HG02885 (cell line): ENCODE measurements at regions not wholly inside any gene's neighbourhood (a gene's known extent, or its start where the extent isn't known, plus 50 kb on each side); places are given as distances from the start of the nearest gene placed in this dataset.

Source experiments
- ATAC-seq: cut with Tn5 transposase; IDR thresholded peaks from one replicate; pipeline ENCODE4 v1.9.1; 2021; ENCODE audit warnings: mild to moderate bottlenecking; ENCODE audit not compliant: unreplicated experiment, poor library complexity

DNA sequence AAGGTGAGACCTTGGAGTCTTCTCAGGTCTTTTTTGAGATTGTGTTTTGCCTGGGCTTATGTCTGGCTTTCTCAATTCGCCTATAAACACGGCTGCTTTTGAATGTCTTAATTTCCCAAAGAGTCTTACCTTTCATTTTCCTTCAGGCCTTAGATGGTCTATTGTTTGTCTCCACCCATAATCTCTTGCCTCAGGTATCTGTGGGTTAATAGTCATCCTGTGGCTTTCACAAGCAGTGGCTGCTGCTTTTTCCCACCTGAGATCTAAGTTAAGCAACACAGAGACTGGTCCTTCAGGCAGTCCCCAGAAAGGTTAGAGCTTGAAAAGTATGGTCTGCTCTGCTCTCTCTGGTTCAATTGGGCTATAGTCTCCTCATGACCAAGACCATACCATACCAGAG is 275.3 kb downstream of the INSIG2 start:
- no peak for ATAC-seq

- ATAC-seq: no peak
Measured at GRCh38 chr2:118356051-118356450, 267.8 kb downstream of the INSIG2 start.

GRCh38 chr2:118351796-118352195 is 263.5 kb downstream of the INSIG2 start:
- ATAC-seq: no peak

DNA sequence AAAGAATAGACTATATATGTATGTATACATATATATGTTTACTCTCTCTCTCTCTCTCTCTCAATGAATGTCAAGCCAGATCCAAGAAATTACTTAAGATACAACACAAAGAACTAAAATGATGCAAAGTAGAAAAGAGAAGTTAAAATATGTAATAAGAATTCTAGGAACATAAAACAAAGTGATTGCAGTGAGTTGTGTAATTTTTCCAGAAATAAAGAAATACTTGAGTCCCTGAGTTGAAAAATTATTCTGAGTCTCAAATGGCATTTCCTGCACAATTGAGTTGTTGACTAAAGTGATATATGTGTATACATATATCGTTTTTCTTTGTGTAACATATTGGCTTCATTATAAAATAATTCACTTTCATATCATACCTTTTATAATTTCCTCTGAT is 262.4 kb downstream of the INSIG2 start:
- ATAC-seq: no peak

- ATAC-seq: no peak
Measured at GRCh38 chr2:118349365-118349764, 261.1 kb downstream of the INSIG2 start.

DNA sequence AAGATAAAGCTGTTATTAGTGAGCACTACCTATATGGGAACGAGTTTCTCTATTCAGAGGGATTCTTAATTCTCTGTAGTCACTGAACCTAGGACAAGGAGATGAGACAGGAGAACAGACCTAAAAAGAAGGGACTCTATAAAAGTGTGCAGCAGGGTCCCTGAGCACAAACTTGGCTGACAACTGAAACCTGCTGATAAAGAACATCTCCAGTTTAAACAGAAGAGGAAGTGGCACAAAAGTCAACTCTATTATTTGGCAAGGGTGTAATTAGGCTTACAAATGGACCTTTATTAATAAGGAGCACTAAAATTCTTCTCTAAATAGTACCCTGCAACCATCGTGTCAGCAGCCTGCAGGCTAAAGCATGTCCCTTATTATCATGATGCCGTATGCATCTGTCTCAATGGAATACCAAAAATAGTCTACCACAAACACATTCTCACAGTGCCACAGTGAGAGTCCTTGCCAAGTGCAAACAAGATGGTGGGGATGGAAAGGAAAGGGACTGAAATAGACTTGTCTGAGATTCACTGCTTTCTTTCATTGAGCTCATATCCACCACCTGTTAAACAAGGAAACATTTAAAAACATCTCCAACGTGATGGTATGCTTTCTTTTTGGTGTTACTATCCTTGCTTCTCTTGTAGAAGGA is 260.2 kb downstream of the INSIG2 start:
- no peak for ATAC-seq

DNA sequence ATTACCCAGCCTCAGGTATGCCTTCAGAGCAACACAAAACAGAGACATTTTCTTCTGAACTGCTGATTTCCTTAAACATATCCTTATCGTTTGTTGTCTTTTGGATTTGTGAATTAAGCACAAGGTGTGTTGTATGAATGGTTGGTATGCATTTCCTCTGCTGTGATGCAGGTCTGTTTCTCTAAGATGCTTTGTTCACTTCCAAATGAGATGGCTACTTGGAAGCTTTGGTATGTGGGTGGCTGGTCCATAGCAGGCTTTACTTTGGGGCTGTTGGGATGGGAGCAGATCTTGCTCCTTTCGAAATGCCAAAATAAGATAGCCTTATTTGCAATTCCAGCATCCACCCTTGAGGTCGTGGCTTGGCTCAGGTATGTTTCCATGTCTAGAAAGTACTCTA is 257.2 kb downstream of the INSIG2 start:
- no peak for ATAC-seq

GRCh38 chr2:118340103-118340502 is 251.8 kb downstream of the INSIG2 start:
- ATAC-seq: no peak

GRCh38 chr2:118339386-118339785 is 251.1 kb downstream of the INSIG2 start:
- ATAC-seq: no peak

DNA sequence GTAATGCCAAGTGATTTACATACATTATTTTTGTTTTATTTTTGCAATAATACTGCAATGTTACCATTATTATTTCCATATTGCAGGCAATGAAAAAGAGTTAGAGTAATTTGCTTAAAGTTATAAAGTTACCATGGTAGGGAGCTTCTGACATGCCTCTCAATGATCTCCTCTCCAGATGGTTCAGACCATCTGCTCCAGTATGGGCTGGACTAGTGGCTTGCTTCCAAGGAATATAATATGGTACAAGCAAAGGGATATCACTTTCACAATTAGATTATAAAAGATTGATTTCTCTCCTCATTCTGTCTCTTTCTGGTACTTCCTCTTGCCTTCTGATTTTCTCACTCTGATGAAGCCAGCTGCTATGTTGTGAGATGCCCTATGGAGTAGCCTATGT is 245.4 kb downstream of the INSIG2 start:
- no peak for ATAC-seq

- no peak for ATAC-seq
Measured at GRCh38 chr2:118325321-118325955, 237.2 kb downstream of the INSIG2 start.

- no peak for ATAC-seq
Measured at GRCh38 chr2:118322406-118322805, 234.1 kb downstream of the INSIG2 start.

GRCh38 chr2:118321432-118322105 is 233.3 kb downstream of the INSIG2 start:
- no peak for ATAC-seq

GRCh38 chr2:118320658-118321057 is 232.4 kb downstream of the INSIG2 start:
- ATAC-seq: no peak

DNA sequence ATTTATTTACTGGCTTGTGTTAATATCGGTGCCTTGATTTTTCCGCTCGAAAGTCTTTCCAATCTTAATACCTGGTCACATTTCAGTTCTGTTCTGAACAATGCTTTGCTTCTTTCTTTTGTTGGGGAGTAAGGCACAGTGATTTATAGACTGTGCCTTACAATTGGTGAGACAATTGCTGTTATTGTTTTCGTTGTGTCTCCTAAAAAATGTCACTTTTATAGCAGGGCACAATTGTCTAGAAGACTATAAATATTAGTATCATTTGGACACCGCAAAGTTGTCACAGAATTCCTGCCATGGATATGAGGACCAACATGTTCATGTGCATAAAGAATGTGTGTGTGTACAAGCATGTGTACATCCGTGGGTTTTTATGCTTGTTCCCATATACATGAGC is 231.9 kb downstream of the INSIG2 start:
- ATAC-seq: no peak

DNA sequence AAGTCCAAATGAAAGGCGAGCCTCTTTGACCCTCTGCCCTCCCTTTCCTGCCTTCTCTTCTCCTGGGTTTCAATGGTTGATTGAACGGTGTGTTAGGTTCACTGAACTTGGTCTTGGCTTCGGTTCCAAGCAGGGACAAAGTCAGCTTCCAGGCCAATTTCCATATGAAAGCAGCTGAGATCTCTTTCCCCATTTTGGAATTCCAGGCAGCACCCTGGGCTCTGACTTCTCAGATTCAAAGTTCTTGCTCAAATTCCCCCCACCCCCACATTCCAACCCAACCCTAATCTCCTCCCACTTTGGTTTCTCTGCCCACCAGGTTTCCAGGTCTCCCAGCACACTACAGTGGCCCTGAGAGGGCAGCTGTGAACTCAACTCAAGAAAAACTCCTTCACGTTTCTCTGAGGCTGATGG is 231.0 kb downstream of the INSIG2 start:
- ATAC-seq: no peak

DNA sequence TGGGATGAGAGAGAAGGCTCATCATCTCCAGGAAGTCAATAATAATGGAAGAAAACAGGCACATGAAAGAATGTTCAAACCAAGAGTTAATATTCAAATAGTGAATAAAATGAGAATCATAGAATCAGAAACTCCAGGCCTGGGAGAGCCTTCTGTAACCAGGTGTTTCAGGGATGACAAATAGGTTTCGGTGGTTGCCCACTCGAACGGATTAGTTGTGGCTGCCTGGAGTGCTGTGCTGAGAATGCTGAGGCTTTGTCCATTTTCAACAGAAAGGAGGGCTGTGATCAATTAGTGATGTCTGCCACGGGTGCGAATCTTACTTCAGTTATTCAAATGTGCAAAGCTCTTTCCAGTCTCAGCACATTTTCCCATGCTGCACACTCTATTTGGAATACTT is 227.3 kb downstream of the INSIG2 start:
- no peak for ATAC-seq

DNA sequence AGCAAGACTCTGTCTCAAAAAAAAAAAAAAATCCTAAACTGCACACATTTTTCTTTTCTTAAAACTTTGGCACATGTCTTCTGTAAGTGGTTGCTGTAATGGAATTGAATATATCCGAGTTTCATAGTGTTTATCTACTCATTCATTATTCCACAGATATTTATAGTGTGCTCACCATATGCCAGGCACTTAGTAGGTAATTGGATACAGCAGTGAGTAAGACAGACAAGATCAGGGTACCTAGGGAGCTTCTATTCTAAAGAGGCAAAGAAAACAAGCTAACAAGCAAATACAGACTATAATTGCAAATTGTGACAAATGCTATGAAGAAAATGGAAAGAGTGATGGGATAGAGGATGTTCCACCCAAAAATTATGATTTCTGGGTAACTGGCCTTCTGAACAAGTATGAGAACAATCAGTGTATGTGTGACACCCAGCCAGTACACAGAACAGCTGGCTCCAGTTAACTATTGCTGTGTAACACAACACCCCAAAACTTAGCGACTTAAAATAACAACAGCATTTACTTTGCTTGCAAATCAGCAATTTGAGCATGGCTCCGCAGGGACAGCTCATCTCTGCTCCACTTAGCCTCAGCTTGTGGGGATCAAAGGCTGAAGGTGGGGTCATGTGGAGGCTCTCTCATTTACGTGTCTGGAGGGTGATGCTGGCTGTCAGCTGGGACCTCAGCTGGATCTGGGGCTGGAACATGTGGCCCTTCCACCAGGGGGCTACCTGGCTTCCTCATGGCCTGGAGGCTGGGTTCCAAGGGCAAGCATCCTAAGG is 224.9 kb downstream of the INSIG2 start:
- no peak for ATAC-seq

DNA sequence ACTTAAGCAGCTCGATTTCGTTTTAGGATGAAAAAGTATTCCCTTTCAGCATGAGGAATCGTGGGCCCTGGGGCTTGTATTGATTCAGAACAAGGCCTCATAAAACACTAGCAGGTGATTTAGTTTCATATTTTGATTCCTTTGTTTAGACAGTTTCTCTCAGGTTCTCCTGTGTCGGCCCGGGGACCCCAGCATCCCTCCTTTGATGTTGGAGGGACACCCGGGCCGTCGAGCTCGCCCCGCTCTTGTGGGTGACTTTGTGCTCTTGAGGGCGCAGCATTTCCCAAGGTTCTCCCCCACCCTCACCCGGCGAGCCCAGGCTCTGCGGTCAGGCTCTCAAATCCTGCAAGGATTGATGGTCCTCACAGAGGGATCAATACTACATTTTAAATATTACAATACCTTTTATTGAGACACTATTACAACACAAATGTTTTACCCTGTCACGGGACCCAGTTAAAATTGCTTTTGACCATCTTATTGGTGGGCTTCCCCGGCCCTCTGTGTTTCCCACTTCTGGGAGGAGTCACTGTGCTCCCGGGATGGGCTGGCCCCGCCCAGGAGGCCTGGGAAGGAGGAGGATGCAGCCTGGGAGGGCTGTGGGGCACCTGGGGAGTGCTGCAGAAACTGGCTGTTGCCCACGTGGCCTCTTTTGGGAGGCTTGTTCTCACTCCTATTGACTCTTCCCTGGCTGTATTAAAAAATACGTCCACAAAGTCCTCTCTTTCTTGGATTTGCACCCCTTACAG is 222.6 kb downstream of the INSIG2 start:
- peak; percentile 10 for ATAC-seq

DNA sequence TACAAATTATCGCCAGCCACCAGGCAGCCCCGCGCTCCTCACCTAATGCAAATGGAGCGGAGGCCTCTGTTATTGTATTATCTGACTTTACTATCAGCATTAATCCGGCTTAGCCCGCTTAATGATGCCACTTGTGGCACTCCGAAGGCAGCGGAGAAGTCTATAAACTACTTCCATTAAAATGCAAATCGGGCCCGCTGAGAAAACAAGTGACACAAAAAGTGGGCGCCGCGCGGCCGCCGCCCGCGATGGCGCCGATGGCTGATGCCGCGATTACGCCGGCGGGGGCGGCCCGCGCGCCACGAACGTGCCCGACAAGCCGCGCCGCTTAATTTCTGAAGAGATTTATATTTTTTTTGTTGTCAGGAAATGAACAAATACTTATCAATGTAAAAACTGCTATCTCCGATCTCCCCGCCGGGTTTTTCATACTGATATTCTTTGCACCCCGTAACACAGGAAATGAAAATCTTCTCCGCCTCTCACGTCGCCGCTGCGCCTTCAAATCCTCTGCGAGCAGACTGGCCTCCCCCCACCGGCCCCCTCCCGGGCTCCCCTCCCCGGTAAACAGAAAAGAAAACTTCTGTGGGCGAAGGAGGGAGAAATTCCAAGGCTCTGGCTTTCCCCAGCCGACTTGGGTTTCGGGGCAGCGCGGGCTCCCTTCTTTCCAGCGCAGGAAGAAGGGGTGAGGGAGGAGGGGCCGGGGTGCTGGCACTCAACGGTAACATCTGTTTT is 221.8 kb downstream of the INSIG2 start:
- ATAC-seq: peak; percentile 82
